HUES64 (cell line): ENCODE measurements at regions not wholly inside any gene's neighbourhood (a gene's known extent, or its start where the extent isn't known, plus 50 kb on each side); places are given as distances from the start of the nearest gene placed in this dataset.

Experiments used
- H3K27ac ChIP-seq: 2 replicates; pipeline ENCODE4 v1.7.0; 2013; ENCODE audit warnings: low read depth, low read length, inconsistent platforms
- H3K27me3 ChIP-seq: 2 replicates; pipeline ENCODE4 v1.6.1; 2013; ENCODE audit warnings: mild to moderate bottlenecking, low read length; ENCODE audit not compliant: insufficient read depth
- H3K36me3 ChIP-seq: 2 replicates; pipeline ENCODE4 v1.6.1; 2013; ENCODE audit warnings: mild to moderate bottlenecking, low read length; ENCODE audit not compliant: insufficient read depth
- H3K4me1 ChIP-seq: 2 replicates; pipeline ENCODE4 v1.6.1; 2013; ENCODE audit warnings: mild to moderate bottlenecking, low read length, moderate library complexity; ENCODE audit not compliant: insufficient read depth
- H3K4me3 ChIP-seq: 2 replicates; pipeline ENCODE4 v1.5.1; 2013; ENCODE audit warnings: mild to moderate bottlenecking, low read length, moderate library complexity
- H3K9ac ChIP-seq: 2 replicates; pipeline ENCODE4 v1.6.1; 2013; ENCODE audit warnings: mild to moderate bottlenecking, low read depth, low read length
- H3K9me3 ChIP-seq: 2 replicates; pipeline ENCODE4 v1.6.1; 2013; ENCODE audit warnings: low read depth, low read length; ENCODE audit not compliant: insufficient read depth
- WGBS: fragments of 150-250, 120-280 bp; methylation state at CpG from one replicate; pipeline ENCODE4 v1.1.7; 2013; ENCODE audit warnings: missing lambda C conversion rate; 5-methylcytosine and 5-hydroxymethylcytosine counted together

GRCh38 chr7:25361387-25361786 lies 133.1 kb upstream of the NPVF start:
- 86% methylated on average over 5 of the region's 5 CpGs for WGBS
- no peak overlapping the region for H3K27ac ChIP-seq
- H3K9me3 ChIP-seq, result no peaks in the 10 kb centered on the region
- H3K27me3 ChIP-seq, result no peaks in the 10 kb centered on the region
- no peak overlapping the region for H3K4me3 ChIP-seq
- 0 out of 2 replicates have a peak, but pooled peaks cover 5% of the 10 kb centered on the region for H3K4me1 ChIP-seq
- H3K9ac ChIP-seq, result no peak overlapping the region
- no peaks in the 10 kb centered on the region for H3K36me3 ChIP-seq

DNA sequence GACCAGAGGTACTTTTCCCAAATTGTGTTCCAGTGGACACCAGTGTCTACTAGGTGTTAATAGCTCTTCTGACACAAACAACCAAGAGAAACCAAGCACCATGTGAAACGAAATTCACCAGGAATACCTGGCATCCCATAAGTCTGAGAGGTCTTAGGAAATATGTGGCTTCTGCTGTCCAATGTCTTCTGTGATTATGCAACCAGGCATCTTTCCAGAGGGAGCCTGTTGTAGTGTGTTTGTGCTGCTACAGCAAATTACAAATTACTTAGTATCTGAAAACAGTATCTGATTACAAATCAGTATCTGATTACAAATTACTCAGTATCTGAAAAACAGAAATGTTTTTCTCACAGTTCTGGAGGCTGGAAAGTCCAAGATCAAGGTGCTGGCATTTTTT lies 133.6 kb upstream of the NPVF start:
- Histone ChIP-seq H3K4me3 (no peak overlapping the region), H3K9me3 (no peaks in the 10 kb centered on the region), H3K27ac (no peak overlapping the region), H3K4me1 (0 out of 2 replicates have a peak, but pooled peaks cover 5% of the 10 kb centered on the region), H3K9ac (no peak overlapping the region), H3K36me3 (no peaks in the 10 kb centered on the region), H3K27me3 (no peaks in the 10 kb centered on the region)
- whole genome bisulfite sequencing, result 85% methylated on average over 1 of the region's 1 CpG

GRCh38 chr7:25368599-25369201 lies 140.4 kb upstream of the NPVF start:
- no peak overlapping the region for H3K9ac ChIP-seq
- peaks cover 8% of the 10 kb centered on the region for H3K9me3 ChIP-seq
- whole genome bisulfite sequencing, result 94% methylated on average over 5 of the region's 5 CpGs

DNA sequence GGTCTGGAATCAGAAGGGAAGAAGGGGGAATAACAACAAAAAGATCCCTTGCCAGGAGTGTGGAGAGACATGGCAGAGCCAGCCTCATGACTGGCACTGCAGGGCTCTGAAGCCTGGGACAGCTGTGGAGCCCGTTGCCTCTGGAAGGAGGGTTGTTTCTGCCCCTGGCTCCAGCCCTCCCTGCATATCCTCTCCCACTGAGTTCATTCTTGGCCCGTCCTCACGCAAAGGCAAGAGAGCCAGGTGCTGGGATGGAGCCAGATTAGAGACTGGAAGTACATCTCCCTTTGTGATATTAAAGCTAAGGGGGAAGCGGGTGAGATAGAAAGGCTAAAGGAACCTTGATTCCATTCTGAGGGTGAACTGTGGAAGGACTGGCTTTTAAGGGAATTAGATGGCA lies 141.5 kb upstream of the NPVF start:
- WGBS, result 85% methylated on average over 4 of the region's 4 CpGs
- no peak overlapping the region for H3K9ac ChIP-seq
- H3K4me3 ChIP-seq, result no peak overlapping the region
- peaks cover 8% of the 10 kb centered on the region for H3K9me3 ChIP-seq
- H3K4me1 ChIP-seq, result no peaks in the 10 kb centered on the region
- H3K27ac ChIP-seq, result no peak overlapping the region
- no peaks in the 10 kb centered on the region for H3K27me3 ChIP-seq
- no peaks in the 10 kb centered on the region for H3K36me3 ChIP-seq

More at GRCh38 chr7:25368599-25369201, 140.4 kb upstream of the NPVF start:
- H3K27ac ChIP-seq, result no peak overlapping the region
- H3K4me1 ChIP-seq, result no peaks in the 10 kb centered on the region
- H3K27me3 ChIP-seq, result no peaks in the 10 kb centered on the region
- H3K36me3 ChIP-seq, result no peaks in the 10 kb centered on the region
- H3K4me3 ChIP-seq, result no peak overlapping the region

- peaks cover 8% of the 10 kb centered on the region for H3K9me3 ChIP-seq
- WGBS, result no CpG with 5 or more reads among the region's 2 CpGs
- H3K27ac ChIP-seq, result no peak overlapping the region
- H3K4me1 ChIP-seq, result no peaks in the 10 kb centered on the region
- H3K4me3 ChIP-seq, result no peak overlapping the region
- H3K36me3 ChIP-seq, result no peaks in the 10 kb centered on the region
- H3K27me3 ChIP-seq, result no peaks in the 10 kb centered on the region
- no peak overlapping the region for H3K9ac ChIP-seq
These were observed 143.7 kb upstream of the NPVF start for GRCh38 chr7:25371972-25372371.

- peaks cover 8% of the 10 kb centered on the region for H3K9me3 ChIP-seq
- WGBS, result 90% methylated on average over 3 of the region's 3 CpGs
- H3K4me3 ChIP-seq, result no peak overlapping the region
- H3K27ac ChIP-seq, result no peak overlapping the region
- no peaks in the 10 kb centered on the region for H3K36me3 ChIP-seq
- no peaks in the 10 kb centered on the region for H3K4me1 ChIP-seq
- no peaks in the 10 kb centered on the region for H3K27me3 ChIP-seq
- H3K9ac ChIP-seq, result no peak overlapping the region
These were observed 147.7 kb upstream of the NPVF start for GRCh38 chr7:25375805-25376600.

DNA sequence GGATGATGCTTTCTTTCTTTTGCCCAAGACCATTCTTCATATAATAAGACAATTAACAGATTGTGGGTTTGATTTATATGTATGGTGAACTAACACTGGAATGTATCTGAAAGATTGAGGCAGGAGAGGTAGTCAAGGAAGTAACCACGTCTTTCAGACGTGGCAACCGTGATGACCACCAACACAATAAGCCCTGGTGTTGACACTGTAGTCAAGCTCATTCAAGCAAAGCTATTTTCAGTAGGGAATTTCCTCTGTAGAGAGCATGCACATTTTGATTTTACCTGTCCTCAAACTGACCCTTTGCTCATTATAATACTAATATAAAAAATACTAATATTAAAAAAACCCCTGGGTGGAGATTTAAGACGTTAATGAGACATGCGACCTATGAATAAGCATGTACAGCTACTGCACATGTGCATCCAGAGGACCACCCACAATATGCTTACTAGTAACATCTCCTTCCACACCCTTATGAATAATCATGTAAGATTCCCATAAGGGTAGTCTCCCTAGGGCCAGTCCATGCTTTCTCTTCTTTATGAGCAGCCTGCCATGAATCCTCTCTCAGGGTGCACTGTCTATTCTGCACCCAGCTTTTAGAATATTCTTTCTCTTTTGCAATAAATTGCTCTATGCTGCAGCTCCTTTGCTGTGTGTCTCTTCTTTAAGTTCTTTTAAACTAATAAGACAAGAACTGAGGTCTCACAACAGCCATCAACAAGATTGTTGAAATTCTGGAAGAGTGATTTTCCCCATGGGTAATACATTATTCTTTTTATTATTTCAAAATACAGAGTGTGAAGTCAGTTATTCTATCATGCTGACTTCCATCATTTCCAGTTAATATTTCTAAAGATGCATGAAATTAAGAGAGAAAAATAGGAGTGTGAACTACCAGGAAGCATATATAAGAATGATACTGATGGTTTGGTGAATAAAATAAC lies 151.3 kb upstream of the NPVF start:
- H3K9me3 ChIP-seq, result no peaks in the 10 kb centered on the region
- 94% methylated on average over 5 of the region's 5 CpGs for WGBS
- H3K27me3 ChIP-seq, result no peaks in the 10 kb centered on the region

GRCh38 chr7:25381818-25382589 lies 153.7 kb upstream of the NPVF start:
- H3K27ac ChIP-seq, result no peak overlapping the region
- H3K27me3 ChIP-seq, result no peaks in the 10 kb centered on the region
- no peaks in the 10 kb centered on the region for H3K4me1 ChIP-seq
- no peaks in the 10 kb centered on the region for H3K36me3 ChIP-seq
- H3K9ac ChIP-seq, result no peak overlapping the region
- WGBS, result 90% methylated on average over 4 of the region's 4 CpGs
- no peak overlapping the region for H3K4me3 ChIP-seq
- H3K9me3 ChIP-seq, result no peaks in the 10 kb centered on the region

More for the DNA sequence above, 151.3 kb upstream of the NPVF start:
- Histone ChIP-seq H3K4me1 (no peaks in the 10 kb centered on the region), H3K36me3 (no peaks in the 10 kb centered on the region), H3K9ac (no peak overlapping the region), H3K4me3 (no peak overlapping the region), H3K27ac (no peak overlapping the region)

GRCh38 chr7:25382869-25383268 lies 154.6 kb upstream of the NPVF start:
- no peaks in the 10 kb centered on the region for H3K27me3 ChIP-seq
- 82% methylated on average over 4 of the region's 4 CpGs for WGBS
- H3K4me1 ChIP-seq, result no peaks in the 10 kb centered on the region
- H3K9me3 ChIP-seq, result no peaks in the 10 kb centered on the region
- H3K27ac ChIP-seq, result no peak overlapping the region
- no peaks in the 10 kb centered on the region for H3K36me3 ChIP-seq
- H3K9ac ChIP-seq, result no peak overlapping the region
- H3K4me3 ChIP-seq, result no peak overlapping the region

GRCh38 chr7:25383402-25383801 lies 155.1 kb upstream of the NPVF start:
- Histone ChIP-seq H3K27ac (no peak overlapping the region), H3K27me3 (no peaks in the 10 kb centered on the region), H3K4me3 (no peak overlapping the region), H3K36me3 (no peaks in the 10 kb centered on the region), H3K9ac (no peak overlapping the region), H3K9me3 (no peaks in the 10 kb centered on the region), H3K4me1 (no peaks in the 10 kb centered on the region)
- WGBS, result 90% methylated on average over 2 of the region's 2 CpGs
